CD14-positive monocyte (primary cell): ENCODE measurements at regions not wholly inside any gene's neighbourhood (a gene's known extent, or its start where the extent isn't known, plus 50 kb on each side); places are given as distances from the start of the nearest gene placed in this dataset.

Source experiments
- DNase-seq, 3 donors: peaks; one replicate each; pipeline ENCODE4 v3.0.0-alpha.2; 2011 to 2022
- H2AFZ ChIP-seq: 2 replicates; pipeline ENCODE4 v1.6.0; 2012; ENCODE audit warnings: mild to moderate bottlenecking, low read depth, low read length, inconsistent platforms; ENCODE audit not compliant: insufficient read depth, poor library complexity, severe bottlenecking
- H3K27ac ChIP-seq, 2 donors: 1 replicate in 1 of 2; 2 replicates in 1 of 2; pipeline ENCODE4 v1.5.1; 2012 to 2013; ENCODE audit warnings: low read length in 2 of 2, control low read depth in 1 of 2, inconsistent platforms in 1 of 2, low read depth in 1 of 2, mild to moderate bottlenecking in 1 of 2
- H3K27me3 ChIP-seq, 2 donors: one replicate each; pipeline versions ENCODE4 v1.6.0 to v1.6.1; 2011 to 2013; ENCODE audit warnings: low read length in 2 of 2; ENCODE audit not compliant: control insufficient read depth in 2 of 2, insufficient read depth in 2 of 2
- H3K36me3 ChIP-seq, 2 donors: replicated peaks in 1 of 2; 1 replicate in 1 of 2; 2 replicates in 1 of 2; pipeline versions ENCODE4 v1.5.1 to v1.6.1; 2012 to 2013; ENCODE audit warnings: low read length in 2 of 2, control low read depth in 1 of 2, inconsistent platforms in 1 of 2, mild to moderate bottlenecking in 1 of 2; ENCODE audit not compliant: insufficient read depth in 2 of 2, control insufficient read depth in 1 of 2
- H3K4me1 ChIP-seq, 2 donors: 1 replicate in 1 of 2; 2 replicates in 1 of 2; pipeline versions ENCODE4 v1.5.1 to v1.6.1; 2012 to 2013; ENCODE audit warnings: low read length in 2 of 2, control low read depth in 1 of 2, inconsistent platforms in 1 of 2, mild to moderate bottlenecking in 1 of 2, moderate library complexity in 1 of 2; ENCODE audit not compliant: insufficient read depth in 2 of 2, control insufficient read depth in 1 of 2
- H3K4me2 ChIP-seq: replicated peaks from 2 replicates; pipeline ENCODE3; 2012; ENCODE audit warnings: low read length, moderate library complexity, mild to moderate bottlenecking; ENCODE audit not compliant: poor library complexity, severe bottlenecking; ENCODE audit errors: extremely low read depth
- H3K4me3 ChIP-seq, 3 experiments: fragments of 200-600 bp in 1 of 3; sonication (generic) in 1 of 3; replicated peaks in 1 of 3; 1 replicate in 2 of 3; 2 replicates in 1 of 3; pipeline ENCODE4 v1.5.1; 2011 to 2013; ENCODE audit warnings: low read length in 3 of 3, mild to moderate bottlenecking in 3 of 3, control low read depth in 2 of 3, low read depth in 2 of 3, inconsistent platforms in 1 of 3, moderate library complexity in 1 of 3
- H3K79me2 ChIP-seq: 2 replicates; pipeline ENCODE4 v1.6.0; 2012; ENCODE audit warnings: mild to moderate bottlenecking, control low read depth, inconsistent platforms, low read length, moderate library complexity; ENCODE audit not compliant: insufficient read depth
- H3K9ac ChIP-seq: 2 replicates; pipeline ENCODE4 v1.6.0; 2017; ENCODE audit warnings: low read length, mild to moderate bottlenecking; ENCODE audit not compliant: insufficient read depth, poor library complexity, severe bottlenecking
- H3K9me3 ChIP-seq, 2 donors: replicated peaks in 1 of 2; 1 replicate in 1 of 2; 2 replicates in 1 of 2; pipeline versions ENCODE4 v1.5.1 to v1.6.1; 2012 to 2013; ENCODE audit warnings: low read length in 2 of 2, control low read depth in 1 of 2; ENCODE audit not compliant: control insufficient read depth in 1 of 2, insufficient read depth in 1 of 2
- H4K20me1 ChIP-seq: 2 replicates; pipeline ENCODE4 v1.6.0; 2012; ENCODE audit warnings: mild to moderate bottlenecking, low read length, control low read depth, moderate library complexity; ENCODE audit not compliant: insufficient read depth
- H3K27ac Mint-ChIP-seq, 7 donors: one replicate each; pipeline ENCODE4 v1.8.0; 2020; ENCODE audit warnings: mild to moderate bottlenecking in 7 of 7, mixed read lengths in 7 of 7, moderate library complexity in 6 of 7, inconsistent platforms in 2 of 7
- H3K27me3 Mint-ChIP-seq, 3 donors: one replicate each; pipeline ENCODE4 v1.8.0; 2021 to 2022; ENCODE audit warnings: low read depth in 3 of 3, mild to moderate bottlenecking in 3 of 3, mixed read lengths in 3 of 3, moderate library complexity in 3 of 3, inconsistent platforms in 1 of 3
- H3K36me3 Mint-ChIP-seq, 2 donors: one replicate each; pipeline ENCODE4 v1.8.0; 2020; ENCODE audit warnings: mixed read lengths in 2 of 2, inconsistent platforms in 1 of 2, mild to moderate bottlenecking in 1 of 2
- H3K4me1 Mint-ChIP-seq: one replicate; pipeline ENCODE4 v1.8.0; 2020; ENCODE audit warnings: mild to moderate bottlenecking, mixed read lengths
- H3K4me3 Mint-ChIP-seq, 2 donors: one replicate each; pipeline ENCODE4 v1.8.0; 2020; ENCODE audit warnings: mild to moderate bottlenecking in 2 of 2, mixed read lengths in 2 of 2, moderate library complexity in 1 of 2
- H3K9me3 Mint-ChIP-seq, 7 donors: one replicate each; pipeline ENCODE4 v1.8.0; 2020 to 2022; ENCODE audit warnings: mixed read lengths in 7 of 7, mild to moderate bottlenecking in 6 of 7, moderate library complexity in 6 of 7, inconsistent platforms in 2 of 7
- CTCF ChIP-seq: fragments of 200-600 bp; IDR thresholded peaks from one replicate; pipeline ENCODE4 v1.8.0; 2022; ENCODE audit warnings: antibody characterized with exemption, mild to moderate bottlenecking
- WGBS: methylation state at CpG from one replicate; pipeline ENCODE4 v1.1.5; 2013; ENCODE audit warnings: missing lambda C conversion rate; ENCODE audit not compliant: insufficient coverage; 5-methylcytosine and 5-hydroxymethylcytosine counted together
- intact Hi-C, 2 donors: fragments of 100-400 bp; cut with micrococcal nuclease; formaldehyde crosslinking; loops; one replicate each; pipeline versions ENCODE4 v1.15.0 to v1.15.1; 2023

DNA sequence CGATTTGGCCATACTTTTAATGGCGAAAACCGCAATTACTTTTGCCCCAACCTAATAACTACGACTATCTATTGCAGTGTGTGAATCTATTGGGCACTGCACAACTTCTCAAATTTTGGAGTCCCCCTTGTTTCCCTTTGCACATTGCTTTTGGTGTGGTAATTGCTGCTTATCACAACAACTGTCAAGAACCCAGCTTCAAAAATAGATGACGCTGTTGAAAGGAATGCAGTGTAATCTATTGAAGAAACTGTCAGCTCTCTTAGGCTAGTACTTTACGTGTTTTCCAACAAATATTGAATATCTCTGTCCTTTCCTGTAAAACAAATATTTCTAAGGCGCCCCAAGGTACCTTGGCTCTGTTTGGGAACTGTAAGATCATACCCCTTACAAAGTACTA is 222.8 kb upstream of the UBE2E2 start:
- intact Hi-C loops, result no loop called here
- Histone ChIP-seq H3K9ac (no peak overlapping the region), H3K4me2 (no peak overlapping the region), H3K4me1 (no peaks in the 10 kb centered on the region), H3K9me3 (no peaks in the 10 kb centered on the region), H2AFZ (no peak overlapping the region), H4K20me1 (no peaks in the 10 kb centered on the region), H3K27me3 (no peaks in the 10 kb centered on the region), H3K4me3 (no peak overlapping the region), H3K36me3 (no peaks in the 10 kb centered on the region), H3K27ac (no peak overlapping the region), H3K79me2 (no peaks in the 10 kb centered on the region)
- no peak for DNase-seq
- TF ChIP-seq CTCF, result no peak
- Mint-ChIP-seq H3K27ac (no peak overlapping the region), H3K36me3 (no peaks in the 10 kb centered on the region), H3K9me3 (peaks cover 0 to 4% (median 0%) of the 10 kb centered on the region in 7 donors), H3K27me3 (peaks cover 0 to 3% (median 3%) of the 10 kb centered on the region in 3 donors), H3K4me3 (no peak overlapping the region), H3K4me1 (peaks cover 8% of the 10 kb centered on the region)
- WGBS, result no CpG with 5 or more reads among the region's 7 CpGs

DNA sequence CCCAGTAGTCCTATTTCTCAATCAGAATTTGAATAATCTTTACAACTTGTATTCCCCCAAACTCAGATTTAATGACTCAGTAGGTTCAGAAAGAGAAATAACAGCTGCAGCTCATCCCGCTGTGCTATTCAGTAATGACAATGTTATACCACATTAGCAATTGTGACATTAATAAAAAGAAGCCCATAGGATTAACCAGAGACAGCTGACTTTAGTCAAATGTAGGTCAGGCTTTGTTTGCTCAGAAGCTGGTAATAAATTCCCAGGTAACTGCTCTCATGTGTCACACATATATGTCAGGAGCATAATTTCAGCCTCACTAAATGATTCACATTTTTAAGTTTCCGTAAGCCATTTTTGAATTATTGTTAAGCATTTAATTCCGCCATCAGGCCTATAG is 222.0 kb upstream of the UBE2E2 start:
- peaks cover 3 to 7% of the 10 kb centered on the region in 2 donors for H3K9me3 ChIP-seq
- TF ChIP-seq CTCF, result no peak
- H3K9ac ChIP-seq, result no peak overlapping the region
- no peaks in the 10 kb centered on the region for H4K20me1 ChIP-seq
- 92% methylated on average over 2 of the region's 3 CpGs for WGBS
- Mint-ChIP-seq H3K4me1 (peaks cover 8% of the 10 kb centered on the region), H3K4me3 (no peak overlapping the region), H3K36me3 (no peaks in the 10 kb centered on the region), H3K9me3 (peaks cover 0 to 9% (median 3%) of the 10 kb centered on the region in 7 donors), H3K27me3 (peaks cover 0 to 3% (median 3%) of the 10 kb centered on the region in 3 donors), H3K27ac (no peak overlapping the region)
- intact Hi-C loops, result no loop called here
- no peak overlapping the region for H3K27ac ChIP-seq
- DNase-seq, result no peak
- no peaks in the 10 kb centered on the region for H3K36me3 ChIP-seq
- H3K79me2 ChIP-seq, result no peaks in the 10 kb centered on the region
- H3K27me3 ChIP-seq, result no peaks in the 10 kb centered on the region
- H2AFZ ChIP-seq, result no peak overlapping the region
- H3K4me2 ChIP-seq, result no peak overlapping the region
- H3K4me1 ChIP-seq, result no peaks in the 10 kb centered on the region
- H3K4me3 ChIP-seq, result no peak overlapping the region
